DND-41 (cell line): ENCODE measurements at regions not wholly inside any gene's neighbourhood (a gene's known extent, or its start where the extent isn't known, plus 50 kb on each side); places are given as distances from the start of the nearest gene placed in this dataset.

Source experiments
- ATAC-seq: fragments of 200-7000 bp; cut with Tn5 transposase; 3 replicates; pipeline ENCODE4 v1.9.1; 2021; ENCODE audit warnings: low read depth; ENCODE audit not compliant: insufficient read depth
- DNase-seq: peaks from one replicate; pipeline ENCODE4 v3.0.0-alpha.2; 2020
- H2AFZ ChIP-seq: 2 replicates; pipeline ENCODE4 v1.6.0; 2012; ENCODE audit warnings: low read depth, low read length
- H3K27ac ChIP-seq: 2 replicates; pipeline ENCODE4 v1.5.1; 2012; ENCODE audit warnings: low read length, inconsistent platforms
- H3K27me3 ChIP-seq: fragments of 200-600 bp; sonication (generic); 2 replicates; pipeline ENCODE4 v1.6.0; 2012; ENCODE audit warnings: low read length, mild to moderate bottlenecking, inconsistent platforms; ENCODE audit not compliant: insufficient read depth, poor library complexity
- H3K36me3 ChIP-seq: 2 replicates; pipeline ENCODE4 v1.5.1; 2012; ENCODE audit warnings: low read length, inconsistent platforms; ENCODE audit not compliant: insufficient read depth
- H3K4me1 ChIP-seq: 2 replicates; pipeline ENCODE4 v1.5.1; 2012; ENCODE audit warnings: mild to moderate bottlenecking, low read length; ENCODE audit not compliant: insufficient read depth
- H3K4me2 ChIP-seq: 2 replicates; pipeline ENCODE4 v1.6.0; 2012; ENCODE audit warnings: mild to moderate bottlenecking, moderate library complexity, low read length, inconsistent platforms; ENCODE audit not compliant: insufficient read depth
- H3K4me3 ChIP-seq, 2 experiments: fragments of 200-600 bp in 1 of 2; shearing (Covaris generic) in 1 of 2; 2 replicates each; pipeline ENCODE4 v1.5.1; 2012 to 2016; ENCODE audit warnings: inconsistent platforms in 2 of 2, low read length in 2 of 2, mild to moderate bottlenecking in 2 of 2, low read depth in 1 of 2, moderate library complexity in 1 of 2
- H3K79me2 ChIP-seq: 2 replicates; pipeline ENCODE4 v1.6.0; 2012; ENCODE audit warnings: low read length, inconsistent platforms; ENCODE audit not compliant: insufficient read depth
- H3K9ac ChIP-seq: 2 replicates; pipeline ENCODE4 v1.6.0; 2012; ENCODE audit warnings: low read depth, mild to moderate bottlenecking, inconsistent platforms, low read length, moderate library complexity
- H3K9me3 ChIP-seq: 2 replicates; pipeline ENCODE4 v1.5.1; 2012; ENCODE audit warnings: low read length, moderate library complexity, mild to moderate bottlenecking, inconsistent platforms; ENCODE audit not compliant: insufficient read depth, severe bottlenecking
- H4K20me1 ChIP-seq: 2 replicates; pipeline ENCODE4 v1.6.0; 2012; ENCODE audit warnings: low read length; ENCODE audit not compliant: insufficient read depth
- CTCF ChIP-seq: IDR thresholded peaks from 2 replicates; pipeline ENCODE4 v1.5.1; 2012; ENCODE audit warnings: borderline replicate concordance, low read length, moderate library complexity, mild to moderate bottlenecking; ENCODE audit not compliant: poor library complexity, severe bottlenecking; ENCODE audit errors: extremely low read depth
- EZH2 ChIP-seq: IDR thresholded peaks from 3 replicates; pipeline ENCODE4 v1.6.1; 2012; ENCODE audit warnings: borderline replicate concordance, low read depth, mild to moderate bottlenecking, moderate library complexity, low read length, inconsistent platforms; ENCODE audit not compliant: severe bottlenecking

GRCh38 chr14:97267509-97267908 lies 470.3 kb downstream of the VRK1 start:
- ATAC-seq: no peak
- no peak overlapping the region for H3K4me2 ChIP-seq
- no peaks in the 10 kb centered on the region for H3K36me3 ChIP-seq
- H2AFZ ChIP-seq: no peak overlapping the region
- H3K79me2 ChIP-seq: no peaks in the 10 kb centered on the region
- H3K9ac ChIP-seq: no peak overlapping the region
- H3K9me3 ChIP-seq: peaks cover 3% of the 10 kb centered on the region
- TF ChIP-seq CTCF (no peak), EZH2 (no peak)
- no peaks in the 10 kb centered on the region; the same call in 1 of the 2 replicates for H3K4me1 ChIP-seq
- H3K27ac ChIP-seq: no peak overlapping the region
- H4K20me1 ChIP-seq: no peaks in the 10 kb centered on the region
- DNase-seq: no peak
- H3K27me3 ChIP-seq: no peaks in the 10 kb centered on the region
- H3K4me3 ChIP-seq: no peak overlapping the region

- TF ChIP-seq EZH2 (no peak), CTCF (no peak)
- H4K20me1 ChIP-seq: no peaks in the 10 kb centered on the region
- ATAC-seq (no peak), DNase-seq (no peak)
- H3K36me3 ChIP-seq: no peaks in the 10 kb centered on the region
- H3K4me2 ChIP-seq: no peak overlapping the region
- no peak overlapping the region for H3K27ac ChIP-seq
- H3K79me2 ChIP-seq: no peaks in the 10 kb centered on the region
- H3K4me1 ChIP-seq: no peaks in the 10 kb centered on the region; the same call in 1 of the 2 replicates
- no peak overlapping the region for H2AFZ ChIP-seq
- no peak overlapping the region for H3K4me3 ChIP-seq
- no peak overlapping the region for H3K9ac ChIP-seq
- H3K27me3 ChIP-seq: no peaks in the 10 kb centered on the region
- H3K9me3 ChIP-seq: peaks cover under 1% of the 10 kb centered on the region
Measured at GRCh38 chr14:97268097-97268496, 470.9 kb downstream of the VRK1 start.

GRCh38 chr14:97270308-97270707 lies 473.1 kb downstream of the VRK1 start:
- no peak overlapping the region for H2AFZ ChIP-seq
- H3K4me3 ChIP-seq: no peak overlapping the region
- H3K36me3 ChIP-seq: no peaks in the 10 kb centered on the region
- no peaks in the 10 kb centered on the region for H3K27me3 ChIP-seq
- no peaks in the 10 kb centered on the region for H3K9me3 ChIP-seq
- no peak overlapping the region for H3K4me2 ChIP-seq
- H4K20me1 ChIP-seq: no peaks in the 10 kb centered on the region
- H3K9ac ChIP-seq: no peak overlapping the region
- no peaks in the 10 kb centered on the region for H3K79me2 ChIP-seq
- TF ChIP-seq CTCF (no peak), EZH2 (no peak)
- H3K27ac ChIP-seq: no peak overlapping the region
- ATAC-seq (no peak), DNase-seq (no peak)
- no peaks in the 10 kb centered on the region; the same call in 1 of the 2 replicates for H3K4me1 ChIP-seq

- Histone ChIP-seq H3K4me3 (no peak overlapping the region), H3K36me3 (no peaks in the 10 kb centered on the region), H3K4me1 (peaks cover 9% of the 10 kb centered on the region), H3K27me3 (no peaks in the 10 kb centered on the region), H3K27ac (no peak overlapping the region), H2AFZ (no peak overlapping the region), H4K20me1 (no peaks in the 10 kb centered on the region), H3K4me2 (no peak overlapping the region), H3K79me2 (no peaks in the 10 kb centered on the region), H3K9ac (no peak overlapping the region), H3K9me3 (no peaks in the 10 kb centered on the region)
- DNase-seq: no peak
- no peak for TF ChIP-seq EZH2
- no peak for TF ChIP-seq CTCF
- ATAC-seq: no peak
Measured at GRCh38 chr14:97271451-97271960, 474.3 kb downstream of the VRK1 start.
